ENCODE measurements at regions not wholly inside any gene's neighbourhood (a gene's known extent, or its start where the extent isn't known, plus 50 kb on each side); places are given as distances from the start of the nearest gene placed in this dataset.

- no peak for DNase-seq (ENCODE audit: insufficient read length, low spot score)
- FAIRE-seq = no peak
- TF ChIP-seq POLR2A (IDR thresholded peaks at IDR 0.05; ENCODE audit: low read depth, low read length) = no peak
Observed at GRCh38 chr2:14363137-14363536, 269.4 kb upstream of the LRATD1 start.

DNA sequence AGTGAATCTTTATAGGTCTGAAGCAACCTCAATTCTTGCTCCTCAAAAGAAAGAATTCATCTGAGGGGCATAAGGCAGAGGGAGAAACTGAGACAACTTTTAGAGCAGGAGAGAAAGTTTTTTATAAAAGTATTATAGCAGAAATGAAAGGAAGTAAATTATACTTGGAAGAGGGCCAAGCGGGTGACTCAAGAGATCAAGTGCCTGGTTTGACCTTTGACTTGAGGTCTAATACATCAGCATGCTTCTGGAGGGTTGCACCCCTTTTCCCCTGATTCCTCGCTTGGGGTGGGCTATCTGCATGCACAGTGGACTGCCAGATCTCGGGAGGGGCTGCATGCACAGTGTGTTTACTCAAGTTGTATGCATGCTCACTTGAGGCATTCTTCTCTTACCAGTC, 268.5 kb upstream of the LRATD1 start:
- FAIRE-seq (no peak), DNase-seq (ENCODE audit: insufficient read length, low spot score) (no peak)
- no peak for TF ChIP-seq POLR2A (IDR thresholded peaks at IDR 0.05; ENCODE audit: low read depth, low read length)

- TF ChIP-seq POLR2A (IDR thresholded peaks at IDR 0.05; ENCODE audit: low read depth, low read length) = no peak
- DNase-seq (ENCODE audit: insufficient read length, low spot score) (no peak), FAIRE-seq (no peak)
Observed at GRCh38 chr2:14364471-14364870, 268.0 kb upstream of the LRATD1 start.

DNA sequence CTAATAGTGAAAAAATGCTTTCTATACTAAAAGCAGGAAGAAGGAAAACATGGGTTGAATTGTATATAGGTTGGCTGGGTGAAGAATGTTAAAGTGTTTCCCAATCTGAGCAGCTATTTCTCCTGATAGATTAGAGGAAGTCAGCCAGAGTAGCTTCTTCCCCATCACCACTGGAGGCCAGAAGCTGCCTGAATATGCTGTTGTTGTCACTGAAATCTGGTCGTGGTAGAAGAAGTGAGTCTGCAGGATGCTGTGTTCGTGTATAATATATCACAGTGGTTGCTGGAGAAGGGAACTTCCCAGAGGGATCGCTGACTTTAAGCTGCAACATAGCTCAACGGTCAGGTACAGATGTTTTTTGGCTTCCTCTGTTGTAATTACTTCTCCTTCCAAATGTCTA, 247.5 kb upstream of the LRATD1 start:
- DNase-seq (ENCODE audit: insufficient read length, low spot score) (no peak), FAIRE-seq (no peak)

DNA sequence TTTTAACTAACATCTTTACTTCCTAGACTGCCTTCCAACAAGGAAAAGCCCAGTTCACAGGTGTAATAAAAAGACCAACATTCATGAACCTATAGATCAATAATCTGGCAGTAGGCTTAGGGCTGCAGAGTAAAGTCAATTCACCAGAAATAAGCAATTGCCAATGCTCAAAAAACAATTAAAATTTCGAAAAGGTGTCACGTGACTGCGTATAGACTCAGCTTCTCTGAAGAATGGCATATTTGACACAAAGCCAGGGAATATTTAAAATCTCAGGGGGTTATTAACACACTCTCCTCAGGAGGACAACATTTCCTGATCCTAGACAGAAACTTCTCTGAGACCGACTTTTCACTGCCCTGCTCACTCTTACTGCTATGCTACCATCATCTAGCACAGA, 245.2 kb upstream of the LRATD1 start:
- TF ChIP-seq POLR2A (IDR thresholded peaks at IDR 0.05; ENCODE audit: low read depth, low read length) = no peak
- FAIRE-seq (no peak), DNase-seq (ENCODE audit: insufficient read length, low spot score) (no peak)

More for the DNA sequence above, 247.5 kb upstream of the LRATD1 start:
- no peak for TF ChIP-seq POLR2A (IDR thresholded peaks at IDR 0.05; ENCODE audit: low read depth, low read length)

DNA sequence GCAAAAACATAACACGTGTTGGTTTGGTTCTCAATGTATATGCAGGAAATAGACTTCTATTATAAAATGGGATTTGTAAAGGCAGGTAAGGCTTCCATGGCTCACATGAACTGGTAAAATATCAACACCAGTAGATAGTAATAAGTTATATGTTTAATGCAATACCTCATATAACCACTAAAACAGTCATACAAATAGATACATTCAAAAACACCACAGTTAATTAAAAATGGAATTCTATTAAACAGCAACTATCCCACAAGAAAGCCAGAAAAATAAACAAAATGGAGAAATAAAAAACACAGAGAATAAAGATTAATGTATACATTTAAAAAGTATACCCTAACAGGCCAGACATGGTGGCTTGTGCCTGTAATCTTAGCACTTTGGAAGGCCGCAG, 243.8 kb upstream of the LRATD1 start:
- TF ChIP-seq POLR2A (IDR thresholded peaks at IDR 0.05; ENCODE audit: low read depth, low read length) = no peak
- no peak for DNase-seq (ENCODE audit: insufficient read length, low spot score)
- no peak for FAIRE-seq

- no peak for TF ChIP-seq POLR2A (IDR thresholded peaks at IDR 0.05; ENCODE audit: low read depth, low read length)
- FAIRE-seq = no peak
- DNase-seq (ENCODE audit: insufficient read length, low spot score) = no peak
Observed at GRCh38 chr2:14396533-14397083, 235.9 kb upstream of the LRATD1 start.

GRCh38 chr2:14398641-14399040, 233.9 kb upstream of the LRATD1 start:
- no peak for FAIRE-seq

GRCh38 chr2:14401873-14402272, 230.6 kb upstream of the LRATD1 start:
- no peak for TF ChIP-seq POLR2A (IDR thresholded peaks at IDR 0.05; ENCODE audit: low read depth, low read length)
- FAIRE-seq = no peak
- DNase-seq (ENCODE audit: insufficient read length, low spot score) = no peak

More at GRCh38 chr2:14398641-14399040, 233.9 kb upstream of the LRATD1 start:
- no peak for TF ChIP-seq POLR2A (IDR thresholded peaks at IDR 0.05; ENCODE audit: low read depth, low read length)
- DNase-seq (ENCODE audit: insufficient read length, low spot score) = no peak

DNA sequence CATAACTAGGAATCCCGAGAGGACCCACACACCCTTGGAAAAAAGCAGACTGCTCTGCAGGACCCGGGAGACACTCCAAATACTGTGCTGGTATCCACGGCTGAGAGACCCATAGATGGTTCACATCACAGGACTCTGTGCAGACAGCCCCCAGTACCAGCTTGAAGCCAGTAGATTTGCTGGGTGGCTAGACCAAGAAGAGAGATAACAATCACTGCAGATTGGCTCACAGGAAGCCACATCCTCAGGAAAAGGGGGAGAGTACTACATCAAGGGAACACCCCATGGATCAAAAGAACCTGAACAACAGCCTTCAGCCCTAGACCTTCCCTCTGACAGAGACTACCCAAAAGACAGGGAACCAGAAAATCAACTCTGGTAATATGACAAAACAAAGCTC, 223.8 kb upstream of the LRATD1 start:
- FAIRE-seq = no peak
- DNase-seq (ENCODE audit: insufficient read length, low spot score) = no peak
- no peak for TF ChIP-seq POLR2A (IDR thresholded peaks at IDR 0.05; ENCODE audit: low read depth, low read length)

DNA sequence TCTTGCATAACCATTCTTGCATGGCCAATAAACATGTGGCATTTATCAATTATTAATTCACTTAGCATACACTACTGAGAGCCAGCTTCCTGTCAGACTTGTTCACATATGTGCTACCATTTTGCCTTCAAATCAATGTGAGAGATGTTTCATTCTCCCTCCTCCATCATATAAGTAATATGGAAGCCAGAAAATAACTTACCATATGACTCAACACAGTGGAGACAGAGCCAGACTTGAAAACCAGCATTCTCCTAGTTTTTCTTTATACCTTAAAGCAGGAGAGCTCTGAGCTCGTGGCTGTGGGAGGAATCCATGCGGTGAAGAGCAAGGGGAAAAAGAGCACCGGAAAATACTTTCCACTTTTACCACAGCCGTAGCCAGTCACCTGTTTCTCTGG, 215.0 kb upstream of the LRATD1 start:
- FAIRE-seq (no peak), DNase-seq (ENCODE audit: insufficient read length, low spot score) (no peak)
- no peak for TF ChIP-seq POLR2A (IDR thresholded peaks at IDR 0.05; ENCODE audit: low read depth, low read length)

DNA sequence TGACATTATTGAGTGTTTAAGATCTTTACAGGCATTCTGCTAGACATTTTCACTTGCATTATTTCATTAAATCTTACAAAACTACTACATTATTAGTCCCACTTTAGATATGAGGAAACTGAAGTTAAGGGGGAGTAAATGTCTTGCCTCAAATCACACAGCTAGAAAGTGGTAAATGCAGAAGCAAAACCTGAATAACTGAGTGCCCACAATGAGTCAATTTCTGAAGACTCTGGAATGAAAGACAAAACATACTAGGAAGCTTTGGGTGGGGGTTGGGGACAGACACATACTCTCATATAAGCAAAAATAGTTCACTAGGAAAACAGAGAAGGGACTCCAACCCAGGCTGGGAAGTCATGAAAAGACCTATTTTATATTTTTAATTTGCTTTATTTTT, 214.4 kb upstream of the LRATD1 start:
- no peak for FAIRE-seq
- TF ChIP-seq POLR2A (IDR thresholded peaks at IDR 0.05; ENCODE audit: low read depth, low read length) = no peak
- DNase-seq (ENCODE audit: insufficient read length, low spot score) = no peak

DNA sequence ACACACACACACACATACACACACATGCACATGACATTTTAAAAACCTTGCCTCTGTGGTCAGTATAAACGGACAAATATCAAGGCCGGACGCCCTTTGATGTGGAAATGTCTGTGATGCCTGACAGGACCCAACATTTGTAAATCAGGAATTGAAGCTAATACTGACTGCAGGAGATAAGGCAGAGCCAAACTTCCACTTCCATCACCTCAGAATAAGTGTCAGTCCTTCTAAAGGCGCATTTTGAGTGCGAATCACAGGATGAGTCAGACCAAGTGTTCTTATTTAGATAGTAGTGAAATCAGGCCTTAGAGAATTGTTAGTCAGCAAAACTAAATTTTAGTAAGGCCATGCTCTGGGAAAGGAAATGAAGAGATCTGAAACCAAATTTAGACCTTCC, 211.7 kb upstream of the LRATD1 start:
- DNase-seq (ENCODE audit: insufficient read length, low spot score) (no peak), FAIRE-seq (no peak)
- TF ChIP-seq POLR2A (IDR thresholded peaks at IDR 0.05; ENCODE audit: low read depth, low read length) = no peak

- FAIRE-seq (no peak), DNase-seq (ENCODE audit: insufficient read length, low spot score) (no peak)
- TF ChIP-seq POLR2A (IDR thresholded peaks at IDR 0.05; ENCODE audit: low read depth, low read length) = no peak
Observed at GRCh38 chr2:14422426-14422825, 210.1 kb upstream of the LRATD1 start.

- FAIRE-seq (no peak), DNase-seq (ENCODE audit: insufficient read length, low spot score) (no peak)
- TF ChIP-seq POLR2A (IDR thresholded peaks at IDR 0.05; ENCODE audit: low read depth, low read length) = no peak
Observed at GRCh38 chr2:14423145-14423906, 209.2 kb upstream of the LRATD1 start.
